ENCODE measurements at regions not wholly inside any gene's neighbourhood (a gene's known extent, or its start where the extent isn't known, plus 50 kb on each side); places are given as distances from the start of the nearest gene placed in this dataset.
"Not testable (repeated sequence)": the region's sequence is repeated elsewhere in the genome, so short reads cannot be mapped to it uniquely, and the experiment has no call there.

- DNase-seq (ENCODE audit: low read depth in 2 of 3, low spot score in 1 of 3), result not testable (repeated sequence)
Measured at GRCh38 chr6:80573320-80573719, 466.8 kb downstream of the BCKDHB start.

GRCh38 chr6:80566361-80566760 lies 459.9 kb downstream of the BCKDHB start:
- DNase-seq (ENCODE audit: low read depth in 2 of 3, low spot score in 1 of 3), result no peak

- DNase-seq (ENCODE audit: low read depth in 2 of 3, low spot score in 1 of 3), result no peak
Measured at GRCh38 chr6:80553071-80553740, 446.7 kb downstream of the BCKDHB start.

- no peak for DNase-seq (ENCODE audit: low read depth in 2 of 3, low spot score in 1 of 3)
Measured at GRCh38 chr6:80550748-80551147, 444.3 kb downstream of the BCKDHB start.

GRCh38 chr6:80550281-80550680 lies 443.8 kb downstream of the BCKDHB start:
- DNase-seq (ENCODE audit: low read depth in 2 of 3, low spot score in 1 of 3), result no peak

- no peak for DNase-seq (ENCODE audit: low read depth in 2 of 3, low spot score in 1 of 3)
Measured at GRCh38 chr6:80548532-80548931, 442.1 kb downstream of the BCKDHB start.

GRCh38 chr6:80547827-80548226 lies 441.4 kb downstream of the BCKDHB start:
- no peak for DNase-seq (ENCODE audit: low read depth in 2 of 3, low spot score in 1 of 3)

- no peak for DNase-seq (ENCODE audit: low read depth in 2 of 3, low spot score in 1 of 3)
Measured at GRCh38 chr6:80544976-80545722, 438.7 kb downstream of the BCKDHB start.

GRCh38 chr6:80544555-80544954 lies 438.1 kb downstream of the BCKDHB start:
- no peak for DNase-seq (ENCODE audit: low read depth in 2 of 3, low spot score in 1 of 3)

GRCh38 chr6:80543598-80544222 lies 437.2 kb downstream of the BCKDHB start:
- no peak for DNase-seq (ENCODE audit: low read depth in 2 of 3, low spot score in 1 of 3)

GRCh38 chr6:80543151-80543550 lies 436.7 kb downstream of the BCKDHB start:
- DNase-seq (ENCODE audit: low read depth in 2 of 3, low spot score in 1 of 3), result no peak

GRCh38 chr6:80541886-80542285 lies 435.4 kb downstream of the BCKDHB start:
- DNase-seq (ENCODE audit: low read depth in 2 of 3, low spot score in 1 of 3), result no peak

GRCh38 chr6:80541181-80541580 lies 434.7 kb downstream of the BCKDHB start:
- DNase-seq (ENCODE audit: low read depth in 2 of 3, low spot score in 1 of 3), result no peak

GRCh38 chr6:80540700-80541099 lies 434.2 kb downstream of the BCKDHB start:
- no peak for DNase-seq (ENCODE audit: low read depth in 2 of 3, low spot score in 1 of 3)

- DNase-seq (ENCODE audit: low read depth in 2 of 3, low spot score in 1 of 3), result no peak
Measured at GRCh38 chr6:80537118-80537972, 430.9 kb downstream of the BCKDHB start.

- DNase-seq (ENCODE audit: low read depth in 2 of 3, low spot score in 1 of 3), result no peak
Measured at GRCh38 chr6:80535914-80536565, 429.6 kb downstream of the BCKDHB start.

- DNase-seq (ENCODE audit: low read depth in 2 of 3, low spot score in 1 of 3), result no peak
Measured at GRCh38 chr6:80531681-80532619, 425.5 kb downstream of the BCKDHB start.

- no peak for DNase-seq (ENCODE audit: low read depth in 2 of 3, low spot score in 1 of 3)
Measured at GRCh38 chr6:80530103-80530502, 423.6 kb downstream of the BCKDHB start.

GRCh38 chr6:80528115-80528514 lies 421.6 kb downstream of the BCKDHB start:
- no peak for DNase-seq (ENCODE audit: low read depth in 2 of 3, low spot score in 1 of 3)

GRCh38 chr6:80527552-80528052 lies 421.1 kb downstream of the BCKDHB start:
- DNase-seq (ENCODE audit: low read depth in 2 of 3, low spot score in 1 of 3), result no peak
